ENCODE measurements at regions not wholly inside any gene's neighbourhood (a gene's known extent, or its start where the extent isn't known, plus 50 kb on each side); places are given as distances from the start of the nearest gene placed in this dataset.

- Histone ChIP-seq H3K27ac (ENCODE audit: low read length) (no peak overlapping the region), H3F3A (ENCODE audit: insufficient read depth, low read length) (no peaks in the 10 kb centered on the region), H4K20me1 (ENCODE audit: insufficient read depth, low read length) (no peaks in the 10 kb centered on the region), H3K9me3 (replicated peaks; ENCODE audit: insufficient read depth, low read length) (no peaks in the 10 kb centered on the region), H3K4me3 (ENCODE audit: low read length) (no peak overlapping the region), H3K9me2 (replicated peaks; ENCODE audit: insufficient read depth, low read length) (no peaks in the 10 kb centered on the region), H2AFZ (ENCODE audit: low read length) (no peak overlapping the region), H3K27me3 (replicated peaks; ENCODE audit: insufficient read depth, low read length) (no peaks in the 10 kb centered on the region), H3K4me2 (ENCODE audit: low read depth, low read length) (no peak overlapping the region), H3K9ac (ENCODE audit: low read length) (no peak overlapping the region), H3K36me3 (replicated peaks; ENCODE audit: insufficient read depth, low read length) (no peaks in the 10 kb centered on the region), H3K4me1 (ENCODE audit: low read length) (no peaks in the 10 kb centered on the region), H3K79me2 (ENCODE audit: low read length) (no peaks in the 10 kb centered on the region)
- DNase-seq, result no peak
- no peak for TF ChIP-seq CTCF (IDR thresholded peaks at IDR 0.05; ENCODE audit: low read length)
- no peak for TF ChIP-seq EZH2 (optimal IDR thresholded peaks at IDR 0.05; ENCODE audit: low read depth, low read length)
- no peak for TF ChIP-seq EZH2phosphoT487 (IDR thresholded peaks at IDR 0.05; ENCODE audit: low read length)
Observed at GRCh38 chr18:64233851-64234250, 85.0 kb upstream of the LINC00305 start.

GRCh38 chr18:64220941-64221340 lies 72.1 kb upstream of the LINC00305 start:
- no peaks in the 10 kb centered on the region for H4K20me1 ChIP-seq (ENCODE audit: insufficient read depth, low read length)
- H3K4me2 ChIP-seq (ENCODE audit: low read depth, low read length), result no peak overlapping the region
- H3K9me2 ChIP-seq (replicated peaks; ENCODE audit: insufficient read depth, low read length), result no peaks in the 10 kb centered on the region
- no peak overlapping the region for H3K4me3 ChIP-seq (ENCODE audit: low read length)
- H2AFZ ChIP-seq (ENCODE audit: low read length), result no peak overlapping the region
- no peaks in the 10 kb centered on the region for H3K9me3 ChIP-seq (replicated peaks; ENCODE audit: insufficient read depth, low read length)
- no peak overlapping the region for H3K27ac ChIP-seq (ENCODE audit: low read length)
- TF ChIP-seq EZH2 (optimal IDR thresholded peaks at IDR 0.05; ENCODE audit: low read depth, low read length) (no peak), CTCF (IDR thresholded peaks at IDR 0.05; ENCODE audit: low read length) (no peak), EZH2phosphoT487 (IDR thresholded peaks at IDR 0.05; ENCODE audit: low read length) (no peak)
- H3K36me3 ChIP-seq (replicated peaks; ENCODE audit: insufficient read depth, low read length), result no peaks in the 10 kb centered on the region
- no peaks in the 10 kb centered on the region for H3K27me3 ChIP-seq (replicated peaks; ENCODE audit: insufficient read depth, low read length)
- no peaks in the 10 kb centered on the region for H3K4me1 ChIP-seq (ENCODE audit: low read length)
- no peak for DNase-seq
- H3F3A ChIP-seq (ENCODE audit: insufficient read depth, low read length), result no peaks in the 10 kb centered on the region
- no peak overlapping the region for H3K9ac ChIP-seq (ENCODE audit: low read length)
- no peaks in the 10 kb centered on the region for H3K79me2 ChIP-seq (ENCODE audit: low read length)

- no peaks in the 10 kb centered on the region for H3K36me3 ChIP-seq (replicated peaks; ENCODE audit: insufficient read depth, low read length)
- H3K9me3 ChIP-seq (replicated peaks; ENCODE audit: insufficient read depth, low read length), result no peaks in the 10 kb centered on the region
- no peaks in the 10 kb centered on the region for H3K27me3 ChIP-seq (replicated peaks; ENCODE audit: insufficient read depth, low read length)
- no peaks in the 10 kb centered on the region for H3K79me2 ChIP-seq (ENCODE audit: low read length)
- H2AFZ ChIP-seq (ENCODE audit: low read length), result no peak overlapping the region
- H3K4me2 ChIP-seq (ENCODE audit: low read depth, low read length), result no peak overlapping the region
- no peak overlapping the region for H3K27ac ChIP-seq (ENCODE audit: low read length)
- no peaks in the 10 kb centered on the region for H3K4me1 ChIP-seq (ENCODE audit: low read length)
- no peak overlapping the region for H3K9ac ChIP-seq (ENCODE audit: low read length)
- no peaks in the 10 kb centered on the region for H3F3A ChIP-seq (ENCODE audit: insufficient read depth, low read length)
- no peak overlapping the region for H3K4me3 ChIP-seq (ENCODE audit: low read length)
- H4K20me1 ChIP-seq (ENCODE audit: insufficient read depth, low read length), result no peaks in the 10 kb centered on the region
- H3K9me2 ChIP-seq (replicated peaks; ENCODE audit: insufficient read depth, low read length), result no peaks in the 10 kb centered on the region
- no peak for DNase-seq
- TF ChIP-seq EZH2 (optimal IDR thresholded peaks at IDR 0.05; ENCODE audit: low read depth, low read length), result no peak
- no peak for TF ChIP-seq CTCF (IDR thresholded peaks at IDR 0.05; ENCODE audit: low read length)
- TF ChIP-seq EZH2phosphoT487 (IDR thresholded peaks at IDR 0.05; ENCODE audit: low read length), result no peak
Observed at GRCh38 chr18:64219517-64219916, 70.6 kb upstream of the LINC00305 start.

Measured in MM.1S (cell line).